DMS153 (cell line): ENCODE measurements at regions not wholly inside any gene's neighbourhood (a gene's known extent, or its start where the extent isn't known, plus 50 kb on each side); places are given as distances from the start of the nearest gene placed in this dataset.

ENCODE experiments used
- DNase-seq: peaks from one replicate; lab custom pipeline; 2025; lab: John Stamatoyannopoulos, UW

DNA sequence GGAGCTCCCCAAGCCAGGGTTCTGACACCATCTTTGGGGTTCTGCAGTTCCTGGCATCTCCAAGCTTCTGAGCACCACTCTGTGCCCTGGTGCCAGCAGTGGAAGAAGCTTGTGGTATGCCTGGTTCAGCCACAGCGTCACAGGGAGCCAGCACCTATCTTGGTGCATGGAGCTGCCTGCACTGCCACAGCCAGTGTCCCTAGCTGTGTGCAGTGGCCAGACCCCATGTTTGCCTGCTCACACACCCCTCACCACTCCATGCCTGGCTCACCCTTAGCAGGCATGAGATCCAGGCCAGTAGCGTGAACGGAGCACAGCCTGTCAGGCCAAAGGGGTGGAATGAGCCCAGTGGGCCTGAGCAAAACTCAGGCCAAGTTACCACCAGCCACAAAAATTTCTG is 290.2 kb upstream of the LRATD1 start:
- no peak for DNase-seq

DNA sequence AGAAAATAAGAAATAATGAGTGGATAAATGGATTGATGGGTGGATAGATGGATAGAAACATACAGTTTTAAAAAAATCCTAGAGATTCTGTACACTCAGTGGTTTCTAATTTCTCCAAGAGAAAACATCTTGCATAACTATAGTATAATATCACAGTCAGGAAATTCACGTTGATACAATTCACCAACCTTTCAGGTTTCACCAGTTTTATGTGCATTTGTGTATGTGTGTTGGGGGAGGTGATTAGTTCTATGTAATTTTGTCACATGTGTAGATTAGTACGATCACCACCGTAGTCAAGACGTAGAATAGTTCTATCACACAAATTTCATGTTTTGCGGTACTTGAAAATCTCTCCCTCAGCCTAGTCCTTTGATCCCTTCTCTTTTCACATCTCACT is 288.2 kb upstream of the LRATD1 start:
- DNase-seq, result no peak

DNA sequence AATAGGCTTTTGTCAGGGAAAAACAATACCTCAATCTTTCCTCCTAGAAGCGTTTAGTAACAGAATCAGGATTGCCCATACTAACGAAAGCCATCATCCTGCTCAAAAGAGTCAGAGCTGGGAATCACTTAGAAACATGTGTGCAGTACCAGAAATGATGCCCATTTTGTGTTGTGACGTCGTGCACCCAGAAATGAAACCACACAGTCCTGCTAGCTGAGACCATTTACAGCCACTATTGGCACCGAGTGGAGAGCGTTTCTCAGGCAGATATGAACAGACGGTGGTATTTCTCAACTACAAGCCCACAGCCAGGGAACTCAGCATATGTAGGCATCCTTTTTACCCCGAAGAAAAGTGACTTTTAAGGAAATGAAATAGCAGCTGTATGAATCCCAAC is 284.3 kb upstream of the LRATD1 start:
- DNase-seq, result no peak

DNA sequence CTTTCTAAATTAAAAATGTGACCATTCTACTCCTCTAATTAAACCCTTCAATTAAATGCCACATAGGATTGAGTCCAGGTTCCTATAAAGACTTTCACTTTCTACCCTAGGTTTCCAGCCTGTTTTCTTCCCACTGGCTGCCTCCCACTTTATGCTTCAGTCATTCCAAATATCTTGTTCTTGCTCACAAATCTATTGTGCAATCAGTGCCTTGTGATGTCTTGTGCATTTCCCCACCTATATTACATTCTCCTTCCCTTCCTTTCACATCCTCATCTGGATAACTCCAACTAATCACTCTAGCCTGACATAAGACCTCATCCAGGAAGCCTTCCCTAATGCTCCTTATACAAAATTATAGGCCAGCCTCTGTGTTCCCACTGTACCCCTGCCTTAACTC is 281.7 kb upstream of the LRATD1 start:
- no peak for DNase-seq

DNA sequence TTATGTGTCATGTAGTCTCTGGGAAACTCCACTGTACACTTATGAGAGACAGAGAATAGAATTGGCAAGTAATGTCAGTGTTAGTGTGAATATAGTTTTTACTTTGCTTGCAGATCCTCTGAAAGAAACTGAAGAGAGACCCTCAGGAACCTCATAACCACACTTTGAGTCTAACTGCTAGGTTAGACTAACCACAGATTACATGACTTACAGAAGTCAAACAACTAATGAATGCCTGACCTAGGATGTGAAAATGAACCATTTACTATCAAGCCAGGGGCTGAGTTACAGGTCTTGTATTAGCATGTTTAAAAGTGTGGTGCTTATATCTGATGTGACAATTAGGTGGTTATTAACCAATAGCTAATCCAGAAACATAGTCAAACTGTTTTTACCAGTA is 280.4 kb upstream of the LRATD1 start:
- DNase-seq, result no peak

DNA sequence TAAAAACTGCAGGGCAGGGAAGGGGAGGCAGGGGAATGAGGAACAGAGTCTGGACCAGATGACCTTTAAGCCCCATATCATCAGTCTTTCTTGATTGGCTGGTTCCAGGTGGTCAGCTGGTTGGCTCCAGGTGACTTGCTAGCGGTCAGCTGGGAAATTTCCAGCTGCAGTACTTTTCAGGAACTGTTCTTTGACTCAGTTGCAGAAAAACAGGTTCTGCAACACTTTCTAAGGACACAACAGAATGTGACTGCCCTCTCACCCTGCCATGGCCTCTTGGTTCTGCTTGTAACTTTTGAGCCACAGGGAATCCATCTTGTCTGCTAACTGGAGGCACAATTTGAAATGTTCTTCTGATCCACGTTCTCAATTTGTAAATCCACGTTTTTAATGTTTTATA is 278.3 kb upstream of the LRATD1 start:
- no peak for DNase-seq

DNA sequence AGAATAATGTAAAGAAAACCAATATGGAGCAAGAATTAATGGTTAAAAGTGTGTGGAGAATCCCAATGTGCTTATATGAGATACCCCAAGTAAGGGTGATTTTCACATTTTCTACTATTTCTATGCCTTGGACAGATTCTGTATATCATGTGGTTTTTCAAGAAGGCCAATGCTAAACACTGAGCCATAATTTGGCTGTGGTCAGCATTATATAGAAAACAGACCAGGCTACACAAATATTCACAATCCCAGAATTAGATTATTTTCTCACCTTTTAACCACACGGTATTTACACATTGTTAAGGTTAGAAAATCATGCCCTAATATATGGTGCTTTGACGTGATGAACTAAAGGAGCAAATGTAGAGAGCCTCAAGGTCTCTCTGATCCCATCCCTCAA is 277.4 kb upstream of the LRATD1 start:
- no peak for DNase-seq

DNA sequence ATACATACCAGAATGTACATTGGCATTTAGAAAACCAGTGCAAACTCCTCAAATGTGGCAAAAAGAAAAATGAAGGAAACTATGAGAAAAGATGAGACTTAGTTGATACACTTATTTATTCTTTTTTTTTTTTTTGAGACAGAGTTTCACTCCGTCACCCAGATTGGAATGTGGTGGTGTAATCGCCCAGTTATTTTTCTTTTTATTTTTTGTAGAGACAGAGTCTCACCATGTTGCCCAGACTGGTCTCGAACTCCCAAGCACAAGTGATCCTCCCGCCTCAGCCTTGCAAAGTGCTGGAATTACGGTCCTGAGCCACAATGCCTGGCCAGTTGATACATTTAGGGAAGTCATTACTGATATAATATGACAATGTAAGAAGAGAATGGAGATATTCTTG is 274.2 kb upstream of the LRATD1 start:
- no peak for DNase-seq

DNA sequence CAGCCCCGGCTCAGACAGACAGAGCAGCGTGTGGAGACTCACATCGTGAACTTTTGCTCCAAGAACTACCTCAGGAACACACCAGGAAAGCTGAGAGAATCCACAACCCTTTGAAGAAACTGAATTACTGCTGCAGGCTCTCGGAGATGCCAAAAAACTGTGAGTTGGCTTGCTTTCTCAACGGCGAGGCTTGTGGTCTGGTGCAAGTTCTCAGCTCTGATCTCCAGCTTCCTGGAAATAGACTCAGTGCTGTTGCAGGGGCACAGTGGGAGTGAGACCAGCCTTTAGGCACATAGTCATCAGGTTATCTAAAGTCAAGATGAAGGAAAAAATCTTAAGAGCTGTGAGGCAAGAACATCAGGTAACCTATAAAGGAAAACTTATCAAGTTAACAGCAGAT is 273.7 kb upstream of the LRATD1 start:
- DNase-seq, result no peak

DNA sequence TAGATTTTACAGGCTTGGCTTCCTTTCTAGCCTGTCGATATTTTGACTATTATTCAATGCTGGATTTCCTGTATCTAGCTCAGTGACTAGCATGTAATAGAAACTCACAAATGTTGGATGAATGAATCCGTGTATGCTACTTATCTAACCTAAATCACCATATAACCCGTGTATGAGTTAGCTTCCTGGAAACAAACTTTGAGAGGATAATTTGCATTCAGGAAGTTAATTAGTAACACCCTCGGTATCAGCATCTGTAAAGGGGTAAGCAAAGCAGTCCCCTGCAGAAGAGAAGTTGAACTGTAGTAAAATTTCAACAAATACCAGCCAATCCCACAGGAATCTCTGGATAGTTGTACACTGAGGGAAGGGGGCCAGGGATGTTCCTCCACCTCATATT is 269.4 kb upstream of the LRATD1 start:
- no peak for DNase-seq

DNA sequence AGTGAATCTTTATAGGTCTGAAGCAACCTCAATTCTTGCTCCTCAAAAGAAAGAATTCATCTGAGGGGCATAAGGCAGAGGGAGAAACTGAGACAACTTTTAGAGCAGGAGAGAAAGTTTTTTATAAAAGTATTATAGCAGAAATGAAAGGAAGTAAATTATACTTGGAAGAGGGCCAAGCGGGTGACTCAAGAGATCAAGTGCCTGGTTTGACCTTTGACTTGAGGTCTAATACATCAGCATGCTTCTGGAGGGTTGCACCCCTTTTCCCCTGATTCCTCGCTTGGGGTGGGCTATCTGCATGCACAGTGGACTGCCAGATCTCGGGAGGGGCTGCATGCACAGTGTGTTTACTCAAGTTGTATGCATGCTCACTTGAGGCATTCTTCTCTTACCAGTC is 268.5 kb upstream of the LRATD1 start:
- no peak for DNase-seq

DNA sequence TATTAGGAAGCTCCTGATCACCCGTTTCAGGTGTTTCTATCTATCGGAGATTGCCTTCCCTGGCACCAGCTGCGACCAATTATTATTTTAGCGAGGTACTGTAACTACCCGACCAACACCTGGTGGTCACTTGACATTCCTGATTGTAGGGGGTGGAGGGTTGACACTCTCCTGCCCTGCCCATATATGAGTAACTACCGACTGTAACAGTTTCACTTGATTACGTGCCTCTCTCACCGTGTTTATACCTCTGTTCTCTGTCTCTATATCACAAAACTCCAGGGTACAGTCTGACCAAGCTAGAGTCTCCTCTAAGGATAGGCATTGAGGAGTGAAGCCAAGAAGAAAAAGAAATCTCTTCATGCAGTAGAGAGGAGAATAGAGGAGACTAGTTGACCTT is 268.0 kb upstream of the LRATD1 start:
- DNase-seq, result no peak

DNA sequence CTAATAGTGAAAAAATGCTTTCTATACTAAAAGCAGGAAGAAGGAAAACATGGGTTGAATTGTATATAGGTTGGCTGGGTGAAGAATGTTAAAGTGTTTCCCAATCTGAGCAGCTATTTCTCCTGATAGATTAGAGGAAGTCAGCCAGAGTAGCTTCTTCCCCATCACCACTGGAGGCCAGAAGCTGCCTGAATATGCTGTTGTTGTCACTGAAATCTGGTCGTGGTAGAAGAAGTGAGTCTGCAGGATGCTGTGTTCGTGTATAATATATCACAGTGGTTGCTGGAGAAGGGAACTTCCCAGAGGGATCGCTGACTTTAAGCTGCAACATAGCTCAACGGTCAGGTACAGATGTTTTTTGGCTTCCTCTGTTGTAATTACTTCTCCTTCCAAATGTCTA is 247.5 kb upstream of the LRATD1 start:
- DNase-seq, result no peak

DNA sequence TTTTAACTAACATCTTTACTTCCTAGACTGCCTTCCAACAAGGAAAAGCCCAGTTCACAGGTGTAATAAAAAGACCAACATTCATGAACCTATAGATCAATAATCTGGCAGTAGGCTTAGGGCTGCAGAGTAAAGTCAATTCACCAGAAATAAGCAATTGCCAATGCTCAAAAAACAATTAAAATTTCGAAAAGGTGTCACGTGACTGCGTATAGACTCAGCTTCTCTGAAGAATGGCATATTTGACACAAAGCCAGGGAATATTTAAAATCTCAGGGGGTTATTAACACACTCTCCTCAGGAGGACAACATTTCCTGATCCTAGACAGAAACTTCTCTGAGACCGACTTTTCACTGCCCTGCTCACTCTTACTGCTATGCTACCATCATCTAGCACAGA is 245.2 kb upstream of the LRATD1 start:
- DNase-seq, result no peak

DNA sequence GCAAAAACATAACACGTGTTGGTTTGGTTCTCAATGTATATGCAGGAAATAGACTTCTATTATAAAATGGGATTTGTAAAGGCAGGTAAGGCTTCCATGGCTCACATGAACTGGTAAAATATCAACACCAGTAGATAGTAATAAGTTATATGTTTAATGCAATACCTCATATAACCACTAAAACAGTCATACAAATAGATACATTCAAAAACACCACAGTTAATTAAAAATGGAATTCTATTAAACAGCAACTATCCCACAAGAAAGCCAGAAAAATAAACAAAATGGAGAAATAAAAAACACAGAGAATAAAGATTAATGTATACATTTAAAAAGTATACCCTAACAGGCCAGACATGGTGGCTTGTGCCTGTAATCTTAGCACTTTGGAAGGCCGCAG is 243.8 kb upstream of the LRATD1 start:
- DNase-seq, result no peak

DNA sequence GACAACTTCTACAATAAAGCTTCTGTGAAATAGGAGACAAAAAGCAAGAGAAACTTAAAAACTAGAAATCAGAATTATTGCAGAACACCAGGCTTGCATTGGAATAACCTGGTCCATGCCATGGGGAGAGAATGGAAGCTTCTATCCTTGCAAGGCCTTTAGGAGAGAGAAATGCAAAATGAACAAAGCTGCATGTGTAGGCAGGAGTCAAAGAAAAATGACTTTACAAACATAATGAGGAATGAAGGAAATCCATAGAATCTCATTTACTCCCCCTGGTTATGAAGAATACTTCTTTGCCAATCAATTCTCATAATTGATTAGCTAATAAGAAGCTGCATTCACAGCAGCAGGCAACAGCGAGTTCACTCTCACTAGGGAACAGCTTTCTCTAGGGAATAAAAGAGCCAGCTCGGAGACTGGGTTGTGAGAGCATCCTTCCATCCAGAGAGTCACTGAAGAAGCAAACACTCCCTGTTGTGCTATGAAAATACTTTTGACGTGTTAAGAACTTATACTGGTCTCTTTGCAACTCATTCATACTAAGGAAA is 235.9 kb upstream of the LRATD1 start:
- DNase-seq, result no peak

DNA sequence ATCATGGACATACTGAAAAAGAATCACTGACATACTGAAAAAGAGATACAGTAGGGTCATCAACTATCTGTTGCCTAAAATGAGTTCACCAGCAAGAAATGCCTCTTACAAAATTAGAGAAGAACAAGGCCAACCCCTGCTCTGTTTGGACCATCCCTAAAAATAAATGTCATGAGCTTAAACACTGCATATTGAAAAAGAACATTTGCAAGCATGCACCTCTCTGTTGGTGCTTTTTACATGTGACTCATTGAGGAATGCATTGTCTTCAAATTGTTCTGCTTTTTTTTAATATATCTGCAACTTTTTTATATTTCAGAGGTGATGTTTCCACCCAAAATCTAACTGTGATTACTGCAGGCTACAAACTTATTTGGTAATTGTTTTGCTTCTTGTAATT is 233.9 kb upstream of the LRATD1 start:
- DNase-seq, result no peak

DNA sequence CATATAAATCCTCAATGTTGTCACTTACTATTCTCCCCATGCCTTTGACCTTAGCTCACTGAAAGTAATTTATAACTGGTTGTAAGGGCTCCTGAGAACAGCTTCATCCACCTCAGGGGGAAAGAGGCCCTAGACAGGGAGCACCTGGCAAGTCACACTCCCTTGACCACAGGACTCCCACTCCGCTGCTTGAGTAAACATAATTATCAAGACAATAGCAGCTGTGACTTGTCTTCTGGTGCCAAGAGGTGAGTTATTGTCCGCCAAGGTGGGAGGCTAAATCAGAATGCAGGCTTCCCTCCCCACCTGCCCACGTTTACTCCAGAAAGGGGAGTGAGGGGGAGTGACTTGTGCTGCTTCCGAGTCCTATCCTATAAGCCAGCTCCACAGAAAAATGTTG is 230.6 kb upstream of the LRATD1 start:
- DNase-seq, result peak; percentile 99

DNA sequence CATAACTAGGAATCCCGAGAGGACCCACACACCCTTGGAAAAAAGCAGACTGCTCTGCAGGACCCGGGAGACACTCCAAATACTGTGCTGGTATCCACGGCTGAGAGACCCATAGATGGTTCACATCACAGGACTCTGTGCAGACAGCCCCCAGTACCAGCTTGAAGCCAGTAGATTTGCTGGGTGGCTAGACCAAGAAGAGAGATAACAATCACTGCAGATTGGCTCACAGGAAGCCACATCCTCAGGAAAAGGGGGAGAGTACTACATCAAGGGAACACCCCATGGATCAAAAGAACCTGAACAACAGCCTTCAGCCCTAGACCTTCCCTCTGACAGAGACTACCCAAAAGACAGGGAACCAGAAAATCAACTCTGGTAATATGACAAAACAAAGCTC is 223.8 kb upstream of the LRATD1 start:
- no peak for DNase-seq

DNA sequence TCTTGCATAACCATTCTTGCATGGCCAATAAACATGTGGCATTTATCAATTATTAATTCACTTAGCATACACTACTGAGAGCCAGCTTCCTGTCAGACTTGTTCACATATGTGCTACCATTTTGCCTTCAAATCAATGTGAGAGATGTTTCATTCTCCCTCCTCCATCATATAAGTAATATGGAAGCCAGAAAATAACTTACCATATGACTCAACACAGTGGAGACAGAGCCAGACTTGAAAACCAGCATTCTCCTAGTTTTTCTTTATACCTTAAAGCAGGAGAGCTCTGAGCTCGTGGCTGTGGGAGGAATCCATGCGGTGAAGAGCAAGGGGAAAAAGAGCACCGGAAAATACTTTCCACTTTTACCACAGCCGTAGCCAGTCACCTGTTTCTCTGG is 215.0 kb upstream of the LRATD1 start:
- no peak for DNase-seq

DNA sequence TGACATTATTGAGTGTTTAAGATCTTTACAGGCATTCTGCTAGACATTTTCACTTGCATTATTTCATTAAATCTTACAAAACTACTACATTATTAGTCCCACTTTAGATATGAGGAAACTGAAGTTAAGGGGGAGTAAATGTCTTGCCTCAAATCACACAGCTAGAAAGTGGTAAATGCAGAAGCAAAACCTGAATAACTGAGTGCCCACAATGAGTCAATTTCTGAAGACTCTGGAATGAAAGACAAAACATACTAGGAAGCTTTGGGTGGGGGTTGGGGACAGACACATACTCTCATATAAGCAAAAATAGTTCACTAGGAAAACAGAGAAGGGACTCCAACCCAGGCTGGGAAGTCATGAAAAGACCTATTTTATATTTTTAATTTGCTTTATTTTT is 214.4 kb upstream of the LRATD1 start:
- DNase-seq, result no peak

DNA sequence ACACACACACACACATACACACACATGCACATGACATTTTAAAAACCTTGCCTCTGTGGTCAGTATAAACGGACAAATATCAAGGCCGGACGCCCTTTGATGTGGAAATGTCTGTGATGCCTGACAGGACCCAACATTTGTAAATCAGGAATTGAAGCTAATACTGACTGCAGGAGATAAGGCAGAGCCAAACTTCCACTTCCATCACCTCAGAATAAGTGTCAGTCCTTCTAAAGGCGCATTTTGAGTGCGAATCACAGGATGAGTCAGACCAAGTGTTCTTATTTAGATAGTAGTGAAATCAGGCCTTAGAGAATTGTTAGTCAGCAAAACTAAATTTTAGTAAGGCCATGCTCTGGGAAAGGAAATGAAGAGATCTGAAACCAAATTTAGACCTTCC is 211.7 kb upstream of the LRATD1 start:
- DNase-seq, result no peak

DNA sequence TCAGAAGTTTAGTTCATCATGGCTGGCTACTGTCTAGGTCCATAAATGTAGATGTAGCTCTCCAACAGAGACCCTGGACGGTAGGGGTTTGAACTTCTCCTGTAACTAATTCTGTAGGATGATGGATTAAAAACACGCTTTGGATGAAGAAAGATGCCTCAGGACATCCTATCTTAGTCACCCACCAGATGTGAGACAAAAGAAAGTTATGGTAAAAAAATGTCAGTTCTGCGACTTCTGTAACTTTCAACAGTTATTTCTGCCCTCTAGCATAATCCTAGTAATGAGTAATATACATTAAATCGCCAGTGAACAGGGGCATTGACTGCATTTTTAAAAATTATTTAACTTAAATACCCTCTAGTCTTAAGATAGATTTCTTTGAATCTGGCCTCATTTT is 210.1 kb upstream of the LRATD1 start:
- DNase-seq, result no peak

DNA sequence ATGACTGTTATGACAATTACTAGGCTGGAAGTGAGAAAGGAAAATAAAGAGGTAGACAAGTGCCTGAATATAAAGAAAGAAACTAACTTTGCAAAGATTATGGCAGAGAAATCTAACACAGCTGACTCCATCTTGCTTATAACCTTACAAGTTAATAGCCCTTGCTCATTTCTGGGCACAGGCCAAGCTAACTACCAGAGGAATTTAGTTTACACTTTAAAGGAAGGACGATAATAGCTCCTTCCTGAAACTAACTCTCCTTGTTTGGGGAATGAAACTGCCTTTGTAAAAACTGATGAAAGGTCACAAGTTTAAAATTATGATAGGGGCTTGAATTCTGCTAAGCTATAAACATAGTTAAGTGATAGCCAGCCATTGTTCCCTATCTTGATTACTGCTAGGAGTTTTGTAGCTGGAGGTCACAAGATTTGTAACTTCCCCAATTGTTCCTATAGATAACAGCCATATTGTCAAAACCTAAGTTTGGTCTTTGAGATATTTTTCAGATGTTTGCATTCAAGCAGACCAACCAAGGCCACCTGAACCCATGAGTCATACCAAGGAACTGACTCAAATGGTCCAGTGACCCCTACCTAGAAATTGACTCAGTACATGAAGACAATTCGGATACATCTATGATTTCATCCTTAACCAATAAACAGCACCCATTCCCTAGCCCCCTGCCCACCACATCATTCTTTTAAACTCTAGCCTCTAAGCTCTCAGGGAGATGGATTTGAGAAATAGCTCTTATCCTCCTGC is 209.2 kb upstream of the LRATD1 start:
- no peak for DNase-seq
